HCT116 (cell line): ENCODE measurements at regions not wholly inside any gene's neighbourhood (a gene's known extent, or its start where the extent isn't known, plus 50 kb on each side); places are given as distances from the start of the nearest gene placed in this dataset.

Experiments
- ATF3 ChIP-seq: IDR thresholded peaks from 2 replicates; pipeline ENCODE4 v1.6.1; 2012
- EZH2 ChIP-seq: fragments of 200-600 bp; sonication (generic); IDR thresholded peaks from 2 replicates; pipeline ENCODE4 v1.6.1; 2017; ENCODE audit warnings: antibody characterized with exemption, mixed run types
- EZH2phosphoT487 ChIP-seq: fragments of 200-600 bp; IDR thresholded peaks from 2 replicates; pipeline ENCODE4 v1.6.1; 2018; ENCODE audit warnings: antibody characterized with exemption, borderline replicate concordance
- JUND ChIP-seq: IDR thresholded peaks from 2 replicates; pipeline ENCODE4 v1.6.1; 2012
- MAX ChIP-seq: IDR thresholded peaks from 2 replicates; pipeline ENCODE4 v1.6.1; 2012
- POLR2A ChIP-seq: IDR thresholded peaks from 2 replicates; pipeline ENCODE4 v1.7.0; 2011; ENCODE audit warnings: borderline replicate concordance; ENCODE audit not compliant: insufficient read depth, insufficient read length; ENCODE audit errors: extremely low read depth
- POLR2AphosphoS5 ChIP-seq: IDR thresholded peaks from 2 replicates; pipeline ENCODE4 v1.6.1; 2011; ENCODE audit warnings: mild to moderate bottlenecking, low read depth, low read length, moderate library complexity
- RAD21 ChIP-seq: IDR thresholded peaks from 2 replicates; pipeline ENCODE4 v1.6.1; 2012; ENCODE audit warnings: low read depth, mild to moderate bottlenecking
- SP1 ChIP-seq: IDR thresholded peaks from 2 replicates; pipeline ENCODE4 v1.6.1; 2012; ENCODE audit warnings: low read depth
- ZBTB33 ChIP-seq: IDR thresholded peaks from 2 replicates; pipeline ENCODE4 v1.6.1; 2011; ENCODE audit warnings: mild to moderate bottlenecking, low read length, moderate library complexity; ENCODE audit not compliant: insufficient replicate concordance; ENCODE audit errors: extremely low read depth
- ZFX ChIP-seq: fragments of 450-650 bp; IDR thresholded peaks from 2 replicates; pipeline ENCODE4 v1.6.1; 2017
- ZNF274 ChIP-seq: fragments of 200-500 bp; sonication (Bioruptor generic); IDR thresholded peaks from 2 replicates; pipeline ENCODE4 v1.6.1; 2014; ENCODE audit warnings: mild to moderate bottlenecking, low read depth, low read length, inconsistent platforms
- TF ChIP-seq, protein P1 (sequence below), 3 experiments: fragments of 200-600 bp in 1 of 3; sonication (generic) in 1 of 3; IDR thresholded peaks in 2 of 3; conservative IDR thresholded peaks in 1 of 3; 2 replicates each; pipeline ENCODE4 v1.5.1; 2012 to 2017; ENCODE audit warnings: low read depth in 2 of 3, low read length in 2 of 3, antibody characterized with exemption in 1 of 3, borderline replicate concordance in 1 of 3, control low read depth in 1 of 3, mild to moderate bottlenecking in 1 of 3, mixed read lengths in 1 of 3, mixed run types in 1 of 3, moderate library complexity in 1 of 3; ENCODE audit not compliant: insufficient read depth in 1 of 3
- TF ChIP-seq, protein P2 (sequence below): IDR thresholded peaks from 2 replicates; pipeline ENCODE4 v1.6.1; 2012; ENCODE audit warnings: low read depth

DNA sequence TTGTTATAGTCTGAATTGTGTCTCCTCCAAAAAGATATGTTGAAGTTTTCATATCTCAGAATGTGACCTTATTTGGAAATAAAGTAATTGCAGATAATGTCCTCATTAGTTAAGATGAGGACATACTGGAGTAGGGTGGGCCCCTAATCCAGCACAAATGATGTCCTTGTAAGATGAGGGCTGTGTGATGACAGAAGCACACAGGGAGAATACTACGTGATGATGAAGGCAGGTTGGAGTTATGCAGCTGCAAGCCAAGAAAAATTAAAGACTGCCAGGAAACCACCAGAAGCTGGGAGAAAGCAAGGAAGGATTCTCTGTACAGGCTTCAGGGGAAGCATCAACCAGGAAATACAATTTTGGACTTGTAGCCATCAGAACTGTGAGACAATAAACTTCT, 58.3 kb upstream of the PNPT1 start:
- TF ChIP-seq EZH2: no peak
- TF ChIP-seq ATF3: no peak
- TF ChIP-seq RAD21: no peak
- TF ChIP-seq ZFX: no peak
- TF ChIP-seq, protein P1, sequence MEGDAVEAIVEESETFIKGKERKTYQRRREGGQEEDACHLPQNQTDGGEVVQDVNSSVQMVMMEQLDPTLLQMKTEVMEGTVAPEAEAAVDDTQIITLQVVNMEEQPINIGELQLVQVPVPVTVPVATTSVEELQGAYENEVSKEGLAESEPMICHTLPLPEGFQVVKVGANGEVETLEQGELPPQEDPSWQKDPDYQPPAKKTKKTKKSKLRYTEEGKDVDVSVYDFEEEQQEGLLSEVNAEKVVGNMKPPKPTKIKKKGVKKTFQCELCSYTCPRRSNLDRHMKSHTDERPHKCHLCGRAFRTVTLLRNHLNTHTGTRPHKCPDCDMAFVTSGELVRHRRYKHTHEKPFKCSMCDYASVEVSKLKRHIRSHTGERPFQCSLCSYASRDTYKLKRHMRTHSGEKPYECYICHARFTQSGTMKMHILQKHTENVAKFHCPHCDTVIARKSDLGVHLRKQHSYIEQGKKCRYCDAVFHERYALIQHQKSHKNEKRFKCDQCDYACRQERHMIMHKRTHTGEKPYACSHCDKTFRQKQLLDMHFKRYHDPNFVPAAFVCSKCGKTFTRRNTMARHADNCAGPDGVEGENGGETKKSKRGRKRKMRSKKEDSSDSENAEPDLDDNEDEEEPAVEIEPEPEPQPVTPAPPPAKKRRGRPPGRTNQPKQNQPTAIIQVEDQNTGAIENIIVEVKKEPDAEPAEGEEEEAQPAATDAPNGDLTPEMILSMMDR (IDR thresholded peaks at IDR 0.05 in 2 of 3, conservative IDR thresholded peaks at IDR 0.05 in 1 of 3; ENCODE audit: borderline replicate concordance in 1 of 3, insufficient read depth in 1 of 3, low read depth in 2 of 3, low read length in 2 of 3): no peak
- no peak for TF ChIP-seq JUND
- no peak for TF ChIP-seq ZNF274
- TF ChIP-seq SP1: no peak
- TF ChIP-seq POLR2AphosphoS5: no peak
- TF ChIP-seq POLR2A: no peak
- TF ChIP-seq MAX: no peak
- TF ChIP-seq EZH2phosphoT487: no peak
- TF ChIP-seq ZBTB33: no peak
- TF ChIP-seq, protein P2, sequence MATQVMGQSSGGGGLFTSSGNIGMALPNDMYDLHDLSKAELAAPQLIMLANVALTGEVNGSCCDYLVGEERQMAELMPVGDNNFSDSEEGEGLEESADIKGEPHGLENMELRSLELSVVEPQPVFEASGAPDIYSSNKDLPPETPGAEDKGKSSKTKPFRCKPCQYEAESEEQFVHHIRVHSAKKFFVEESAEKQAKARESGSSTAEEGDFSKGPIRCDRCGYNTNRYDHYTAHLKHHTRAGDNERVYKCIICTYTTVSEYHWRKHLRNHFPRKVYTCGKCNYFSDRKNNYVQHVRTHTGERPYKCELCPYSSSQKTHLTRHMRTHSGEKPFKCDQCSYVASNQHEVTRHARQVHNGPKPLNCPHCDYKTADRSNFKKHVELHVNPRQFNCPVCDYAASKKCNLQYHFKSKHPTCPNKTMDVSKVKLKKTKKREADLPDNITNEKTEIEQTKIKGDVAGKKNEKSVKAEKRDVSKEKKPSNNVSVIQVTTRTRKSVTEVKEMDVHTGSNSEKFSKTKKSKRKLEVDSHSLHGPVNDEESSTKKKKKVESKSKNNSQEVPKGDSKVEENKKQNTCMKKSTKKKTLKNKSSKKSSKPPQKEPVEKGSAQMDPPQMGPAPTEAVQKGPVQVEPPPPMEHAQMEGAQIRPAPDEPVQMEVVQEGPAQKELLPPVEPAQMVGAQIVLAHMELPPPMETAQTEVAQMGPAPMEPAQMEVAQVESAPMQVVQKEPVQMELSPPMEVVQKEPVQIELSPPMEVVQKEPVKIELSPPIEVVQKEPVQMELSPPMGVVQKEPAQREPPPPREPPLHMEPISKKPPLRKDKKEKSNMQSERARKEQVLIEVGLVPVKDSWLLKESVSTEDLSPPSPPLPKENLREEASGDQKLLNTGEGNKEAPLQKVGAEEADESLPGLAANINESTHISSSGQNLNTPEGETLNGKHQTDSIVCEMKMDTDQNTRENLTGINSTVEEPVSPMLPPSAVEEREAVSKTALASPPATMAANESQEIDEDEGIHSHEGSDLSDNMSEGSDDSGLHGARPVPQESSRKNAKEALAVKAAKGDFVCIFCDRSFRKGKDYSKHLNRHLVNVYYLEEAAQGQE: no peak
